Uterus (tissue), 2 donors: ENCODE measurements at regions not wholly inside any gene's neighbourhood (a gene's known extent, or its start where the extent isn't known, plus 50 kb on each side); places are given as distances from the start of the nearest gene placed in this dataset.

Experiments
- POLR2A ChIP-seq, 2 donors: fragments of 450-650 bp; IDR thresholded peaks; one replicate each; pipeline ENCODE4 v1.6.1; 2016; ENCODE audit warnings: antibody characterized with exemption in 2 of 2, mild to moderate bottlenecking in 1 of 2, moderate library complexity in 1 of 2
- TF ChIP-seq, protein P1 (sequence below), 4 experiments: fragments of 200-600 bp in 2 of 4; fragments of 450-650 bp in 2 of 4; sonication (generic) in 2 of 4; IDR thresholded peaks; one replicate each; pipeline ENCODE4 v1.5.1; 2016 to 2019; ENCODE audit warnings: antibody characterized with exemption in 4 of 4, mild to moderate bottlenecking in 2 of 4, moderate library complexity in 1 of 4

DNA sequence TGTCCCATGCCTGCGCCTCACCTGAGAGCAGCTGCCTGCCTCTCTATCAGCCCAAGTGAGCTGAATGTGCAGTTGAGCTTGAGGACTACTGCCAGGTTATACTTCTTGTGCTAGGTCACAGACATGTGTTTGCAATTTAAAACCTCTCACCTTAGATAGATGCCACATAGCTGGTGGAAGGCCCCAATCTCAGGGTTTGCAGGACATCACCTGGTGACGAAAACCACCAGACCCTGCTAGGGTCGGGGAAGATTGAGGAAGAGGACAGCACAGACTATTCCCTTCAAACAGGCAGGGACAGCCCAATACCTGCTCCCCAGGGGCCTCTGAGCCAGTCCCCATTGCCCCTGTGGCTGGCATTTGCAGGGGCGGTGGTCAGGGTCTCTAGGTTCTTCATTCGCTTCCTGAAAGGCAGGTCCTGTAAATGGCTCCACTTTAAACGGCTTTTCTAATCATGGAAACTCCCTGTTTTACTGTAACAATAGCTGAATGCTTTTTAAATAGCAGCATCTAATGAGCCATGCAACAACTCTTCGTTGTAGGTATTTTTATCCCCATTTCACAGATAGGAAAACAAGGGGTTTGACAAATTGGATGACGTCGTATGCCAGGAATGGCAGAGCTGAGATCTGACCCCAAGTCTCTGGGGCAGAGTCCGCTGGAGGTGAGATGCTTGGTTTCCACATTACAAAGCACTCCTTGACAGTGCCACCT is 80.1 kb downstream of the EMX2 start:
- TF ChIP-seq, protein P1, sequence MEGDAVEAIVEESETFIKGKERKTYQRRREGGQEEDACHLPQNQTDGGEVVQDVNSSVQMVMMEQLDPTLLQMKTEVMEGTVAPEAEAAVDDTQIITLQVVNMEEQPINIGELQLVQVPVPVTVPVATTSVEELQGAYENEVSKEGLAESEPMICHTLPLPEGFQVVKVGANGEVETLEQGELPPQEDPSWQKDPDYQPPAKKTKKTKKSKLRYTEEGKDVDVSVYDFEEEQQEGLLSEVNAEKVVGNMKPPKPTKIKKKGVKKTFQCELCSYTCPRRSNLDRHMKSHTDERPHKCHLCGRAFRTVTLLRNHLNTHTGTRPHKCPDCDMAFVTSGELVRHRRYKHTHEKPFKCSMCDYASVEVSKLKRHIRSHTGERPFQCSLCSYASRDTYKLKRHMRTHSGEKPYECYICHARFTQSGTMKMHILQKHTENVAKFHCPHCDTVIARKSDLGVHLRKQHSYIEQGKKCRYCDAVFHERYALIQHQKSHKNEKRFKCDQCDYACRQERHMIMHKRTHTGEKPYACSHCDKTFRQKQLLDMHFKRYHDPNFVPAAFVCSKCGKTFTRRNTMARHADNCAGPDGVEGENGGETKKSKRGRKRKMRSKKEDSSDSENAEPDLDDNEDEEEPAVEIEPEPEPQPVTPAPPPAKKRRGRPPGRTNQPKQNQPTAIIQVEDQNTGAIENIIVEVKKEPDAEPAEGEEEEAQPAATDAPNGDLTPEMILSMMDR (IDR thresholded peaks at IDR 0.05), result no peak
- no peak for TF ChIP-seq POLR2A (IDR thresholded peaks at IDR 0.05)
